Fibroblast of pulmonary artery (primary cell): ENCODE measurements at regions not wholly inside any gene's neighbourhood (a gene's known extent, or its start where the extent isn't known, plus 50 kb on each side); places are given as distances from the start of the nearest gene placed in this dataset.

Experiments used
- DNase-seq: peaks from one replicate; pipeline ENCODE4 v3.0.0-alpha.2; 2010; ENCODE audit warnings: low read depth
- H3K4me3 ChIP-seq: replicated peaks from 2 replicates; pipeline ENCODE4 v1.5.1; 2011; ENCODE audit warnings: low read depth, mild to moderate bottlenecking, control low read depth, low read length, moderate library complexity
- TF ChIP-seq, protein P1 (sequence below): IDR thresholded peaks from 2 replicates; pipeline ENCODE4 v1.5.1; 2011; ENCODE audit warnings: mild to moderate bottlenecking, control low read depth, low read length, inconsistent platforms; ENCODE audit errors: missing control alignments

- DNase-seq = no peak
- no peak overlapping the region for H3K4me3 ChIP-seq
- TF ChIP-seq, protein P1, sequence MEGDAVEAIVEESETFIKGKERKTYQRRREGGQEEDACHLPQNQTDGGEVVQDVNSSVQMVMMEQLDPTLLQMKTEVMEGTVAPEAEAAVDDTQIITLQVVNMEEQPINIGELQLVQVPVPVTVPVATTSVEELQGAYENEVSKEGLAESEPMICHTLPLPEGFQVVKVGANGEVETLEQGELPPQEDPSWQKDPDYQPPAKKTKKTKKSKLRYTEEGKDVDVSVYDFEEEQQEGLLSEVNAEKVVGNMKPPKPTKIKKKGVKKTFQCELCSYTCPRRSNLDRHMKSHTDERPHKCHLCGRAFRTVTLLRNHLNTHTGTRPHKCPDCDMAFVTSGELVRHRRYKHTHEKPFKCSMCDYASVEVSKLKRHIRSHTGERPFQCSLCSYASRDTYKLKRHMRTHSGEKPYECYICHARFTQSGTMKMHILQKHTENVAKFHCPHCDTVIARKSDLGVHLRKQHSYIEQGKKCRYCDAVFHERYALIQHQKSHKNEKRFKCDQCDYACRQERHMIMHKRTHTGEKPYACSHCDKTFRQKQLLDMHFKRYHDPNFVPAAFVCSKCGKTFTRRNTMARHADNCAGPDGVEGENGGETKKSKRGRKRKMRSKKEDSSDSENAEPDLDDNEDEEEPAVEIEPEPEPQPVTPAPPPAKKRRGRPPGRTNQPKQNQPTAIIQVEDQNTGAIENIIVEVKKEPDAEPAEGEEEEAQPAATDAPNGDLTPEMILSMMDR = no peak
These were observed 319.2 kb downstream of the SLCO4C1 start for GRCh38 chr5:101976933-101977332.

- H3K4me3 ChIP-seq = no peak overlapping the region
- DNase-seq = no peak
- TF ChIP-seq, protein P1 = no peak
These were observed 326.3 kb downstream of the SLCO4C1 start for GRCh38 chr5:101969742-101970141.

DNA sequence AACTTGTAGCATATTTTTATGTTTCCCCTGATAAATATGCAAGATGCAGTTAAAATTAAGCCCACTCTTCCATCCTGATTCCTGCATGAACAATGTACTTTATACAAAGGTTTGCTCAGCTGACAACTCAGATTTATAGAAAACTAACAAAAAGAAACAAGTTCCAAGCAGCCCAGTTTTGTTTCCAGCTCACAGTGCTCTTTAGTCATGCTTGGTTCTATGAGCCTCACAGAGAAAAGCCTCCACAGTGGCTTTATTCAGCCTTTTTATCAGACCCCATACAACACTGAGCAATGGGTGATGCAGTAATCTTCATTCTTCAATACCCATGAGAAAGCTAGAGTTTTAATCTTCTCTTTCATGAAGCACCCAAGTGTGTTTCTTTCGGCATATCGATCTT lies 329.6 kb downstream of the SLCO4C1 start:
- DNase-seq = no peak
- no peak overlapping the region for H3K4me3 ChIP-seq
- TF ChIP-seq, protein P1 = no peak

DNA sequence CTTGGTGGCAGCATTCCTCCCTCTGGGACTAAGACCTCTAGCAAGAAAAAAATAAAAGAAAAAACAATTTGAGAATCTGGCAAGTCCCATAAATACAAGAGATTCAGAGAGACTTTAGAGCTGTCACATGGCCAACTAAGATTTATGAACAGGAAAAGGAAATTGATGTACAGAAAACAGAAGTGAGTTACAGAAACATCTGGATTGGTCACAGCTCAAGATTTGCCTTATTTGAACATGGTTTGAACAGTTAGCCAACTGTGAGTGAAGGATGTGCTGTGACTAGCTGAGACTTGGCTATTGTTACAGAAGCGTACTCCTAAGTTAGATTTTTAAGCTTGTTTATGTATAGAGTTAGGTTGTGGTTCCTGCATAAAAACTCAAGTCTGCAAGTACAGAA lies 340.2 kb downstream of the SLCO4C1 start:
- H3K4me3 ChIP-seq = no peak overlapping the region
- TF ChIP-seq, protein P1 = no peak
- DNase-seq = no peak

GRCh38 chr5:101950019-101950418 lies 346.1 kb downstream of the SLCO4C1 start:
- DNase-seq = no peak
- H3K4me3 ChIP-seq = no peak overlapping the region
- TF ChIP-seq, protein P1 = no peak

GRCh38 chr5:101948615-101949014 lies 347.5 kb downstream of the SLCO4C1 start:
- TF ChIP-seq, protein P1 = no peak
- DNase-seq = no peak
- no peak overlapping the region for H3K4me3 ChIP-seq

DNA sequence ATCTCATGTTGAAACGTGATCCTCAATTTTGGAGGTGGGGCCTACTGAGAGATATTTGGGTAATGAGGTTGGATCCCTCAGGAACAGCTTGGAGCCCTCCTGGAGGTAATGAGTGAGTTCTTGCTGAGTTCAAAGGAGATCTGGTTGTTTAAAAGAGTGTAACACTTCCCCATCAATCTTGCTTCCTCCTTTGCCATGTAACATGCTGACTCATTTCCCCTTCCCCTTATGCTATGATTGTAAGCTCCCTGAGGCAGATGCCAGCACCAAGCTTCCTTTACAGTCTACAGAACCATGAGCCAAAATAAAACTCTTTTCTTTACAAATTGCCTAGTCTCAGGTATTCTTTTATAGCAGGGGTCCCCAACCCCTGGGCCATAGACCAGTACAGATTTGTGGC lies 352.3 kb downstream of the SLCO4C1 start:
- TF ChIP-seq, protein P1 = no peak
- no peak for DNase-seq
- no peak overlapping the region for H3K4me3 ChIP-seq
